IMR-90 (cell line): ENCODE measurements at regions not wholly inside any gene's neighbourhood (a gene's known extent, or its start where the extent isn't known, plus 50 kb on each side); places are given as distances from the start of the nearest gene placed in this dataset.

Source experiments
- ATAC-seq: fragments of 200-7000 bp; cut with Tn5 transposase; 2 replicates; pipeline ENCODE4 v1.9.1; 2020; ENCODE audit warnings: low read depth, mild to moderate bottlenecking, moderate library complexity
- BruUV-seq: library from RNA; stranded (reverse); fragments of 400-500 nt; replicated peaks from 2 replicates; lab custom pipeline; 2021; lab: Mats Ljungman, UMichigan
- CTCF ChIA-PET: fragments of 300-600 bp; formaldehyde crosslinking; extraction: SDS; loops from one replicate; lab custom pipeline; 2021; ENCODE audit warnings: antibody characterized with exemption; lab: Yijun Ruan, JAX
- POLR2A ChIA-PET: fragments of 300-600 bp; sonication (Branson Sonifier 250); formaldehyde crosslinking; loops from one replicate; lab custom pipeline; 2022; ENCODE audit warnings: antibody characterized with exemption; ENCODE audit not compliant: unreplicated experiment; lab: Charles Lee
- DNase-seq: peaks from one replicate; pipeline ENCODE4 v3.0.0; 2013
- H2AFZ ChIP-seq: replicated peaks from 2 replicates; pipeline ENCODE3; 2013; ENCODE audit warnings: low read length, mild to moderate bottlenecking; ENCODE audit not compliant: poor library complexity
- H2AK5ac ChIP-seq: 2 replicates; pipeline ENCODE4 v1.6.1; 2013; ENCODE audit warnings: low read depth, low read length, inconsistent platforms
- H2AK9ac ChIP-seq: replicated peaks from 2 replicates; pipeline ENCODE3; 2013; ENCODE audit warnings: mild to moderate bottlenecking, low read depth, low read length, moderate library complexity; ENCODE audit not compliant: poor library complexity
- H2BK120ac ChIP-seq: 2 replicates; pipeline ENCODE4 v1.6.1; 2013; ENCODE audit warnings: low read depth, low read length, inconsistent platforms
- H2BK15ac ChIP-seq: 3 replicates; pipeline ENCODE4 v1.6.1; 2013; ENCODE audit warnings: low read depth, low read length, inconsistent platforms
- H2BK20ac ChIP-seq: 2 replicates; pipeline ENCODE4 v1.6.1; 2013; ENCODE audit warnings: low read depth, mild to moderate bottlenecking, inconsistent platforms, low read length, moderate library complexity
- H2BK5ac ChIP-seq: 2 replicates; pipeline ENCODE4 v1.6.1; 2013; ENCODE audit warnings: mild to moderate bottlenecking, low read depth, low read length, inconsistent platforms; ENCODE audit not compliant: poor library complexity, severe bottlenecking
- H3K14ac ChIP-seq: replicated peaks from 2 replicates; pipeline ENCODE4 v1.6.1; 2013; ENCODE audit warnings: low read depth, low read length, inconsistent platforms
- H3K18ac ChIP-seq: 2 replicates; pipeline ENCODE4 v1.6.1; 2013; ENCODE audit warnings: low read depth, low read length, control low read depth
- H3K23ac ChIP-seq: 2 replicates; pipeline ENCODE4 v1.6.1; 2013; ENCODE audit warnings: low read depth, low read length, inconsistent platforms
- H3K27ac ChIP-seq: 2 replicates; pipeline ENCODE4 v1.5.1; 2013; ENCODE audit warnings: mild to moderate bottlenecking, control low read depth, low read length; ENCODE audit not compliant: insufficient read depth
- H3K27me3 ChIP-seq: 2 replicates; pipeline ENCODE4 v1.6.1; 2013; ENCODE audit warnings: low read length; ENCODE audit not compliant: control insufficient read depth, insufficient read depth
- H3K36me3 ChIP-seq: 2 replicates; pipeline ENCODE4 v1.6.1; 2013; ENCODE audit warnings: low read length, mixed read lengths; ENCODE audit not compliant: control insufficient read depth, insufficient read depth
- H3K4ac ChIP-seq: 2 replicates; pipeline ENCODE4 v1.6.1; 2013; ENCODE audit warnings: low read depth, low read length, inconsistent platforms
- H3K4me1 ChIP-seq: 2 replicates; pipeline ENCODE4 v1.6.1; 2013; ENCODE audit warnings: low read length, mixed read lengths; ENCODE audit not compliant: control insufficient read depth, insufficient read depth
- H3K4me2 ChIP-seq: 2 replicates; pipeline ENCODE4 v1.6.1; 2013; ENCODE audit warnings: low read depth, mild to moderate bottlenecking, control low read depth, low read length, moderate library complexity
- H3K4me3 ChIP-seq: 2 replicates; pipeline ENCODE4 v1.5.1; 2013; ENCODE audit warnings: low read depth, mild to moderate bottlenecking, control low read depth, low read length, moderate library complexity; ENCODE audit not compliant: insufficient read depth
- H3K56ac ChIP-seq: 2 replicates; pipeline ENCODE4 v1.6.1; 2013; ENCODE audit warnings: low read length, inconsistent platforms; ENCODE audit not compliant: insufficient read depth; ENCODE audit errors: extremely low read depth
- H3K79me1 ChIP-seq, 2 experiments: 2 replicates each; pipeline ENCODE4 v1.6.1; 2013; ENCODE audit warnings: low read length in 2 of 2, inconsistent platforms in 1 of 2, low read depth in 1 of 2
- H3K9ac ChIP-seq: 2 replicates; pipeline ENCODE4 v1.6.1; 2013; ENCODE audit warnings: low read depth, low read length, control low read depth
- H3K9me1 ChIP-seq: 2 replicates; pipeline ENCODE4 v1.6.1; 2013; ENCODE audit warnings: low read length, inconsistent platforms; ENCODE audit not compliant: insufficient read depth
- H3K9me3 ChIP-seq: 2 replicates; pipeline ENCODE4 v1.6.1; 2013; ENCODE audit warnings: low read length; ENCODE audit not compliant: control insufficient read depth, insufficient read depth
- H4K20me1 ChIP-seq: 2 replicates; pipeline ENCODE4 v1.6.1; 2013; ENCODE audit warnings: low read length, inconsistent platforms; ENCODE audit not compliant: insufficient read depth
- H4K5ac ChIP-seq: 2 replicates; pipeline ENCODE4 v1.6.1; 2013; ENCODE audit warnings: mild to moderate bottlenecking, low read depth, low read length, control low read depth
- H4K8ac ChIP-seq, 2 experiments: 2 replicates each; pipeline ENCODE4 v1.6.1; 2013; ENCODE audit warnings: low read depth in 2 of 2, low read length in 2 of 2, control low read depth in 1 of 2, inconsistent platforms in 1 of 2
- H4K91ac ChIP-seq: 2 replicates; pipeline ENCODE4 v1.6.1; 2013; ENCODE audit warnings: low read depth, low read length, inconsistent platforms; ENCODE audit not compliant: insufficient read depth
- BHLHE40 ChIP-seq: fragments of 150-350 bp; IDR thresholded peaks from 2 replicates; pipeline ENCODE4 v1.6.1; 2016; ENCODE audit warnings: mild to moderate bottlenecking, low read depth, low read length
- CEBPB ChIP-seq: IDR thresholded peaks from 2 replicates; pipeline ENCODE4 v1.6.1; 2012; ENCODE audit warnings: low read depth, low read length, improper control_type of control experiment
- CHD1 ChIP-seq: IDR thresholded peaks from 2 replicates; pipeline ENCODE4 v1.6.1; 2012; ENCODE audit warnings: low read depth, low read length, improper control_type of control experiment
- MAFK ChIP-seq: IDR thresholded peaks from 2 replicates; pipeline ENCODE4 v1.6.1; 2012; ENCODE audit warnings: low read depth, low read length, improper control_type of control experiment
- MAZ ChIP-seq: IDR thresholded peaks from 2 replicates; pipeline ENCODE4 v1.6.1; 2012; ENCODE audit warnings: low read depth, mild to moderate bottlenecking, low read length, improper control_type of control experiment, moderate library complexity, borderline replicate concordance
- MXI1 ChIP-seq: IDR thresholded peaks from 2 replicates; pipeline ENCODE4 v1.6.1; 2012; ENCODE audit warnings: low read depth, mild to moderate bottlenecking, low read length, moderate library complexity, borderline replicate concordance
- NFE2L2 ChIP-seq: fragments of 150-350 bp; IDR thresholded peaks from 2 replicates; pipeline ENCODE4 v1.6.1; 2016; ENCODE audit warnings: low read depth, mild to moderate bottlenecking, low read length
- POLR2A ChIP-seq: IDR thresholded peaks from 2 replicates; pipeline ENCODE4 v1.6.1; 2012; ENCODE audit warnings: mild to moderate bottlenecking, low read depth, low read length
- RAD21 ChIP-seq: IDR thresholded peaks from 2 replicates; pipeline ENCODE4 v1.6.1; 2012; ENCODE audit warnings: low read length, improper control_type of control experiment
- RCOR1 ChIP-seq: IDR thresholded peaks from 2 replicates; pipeline ENCODE4 v1.6.1; 2012; ENCODE audit warnings: mild to moderate bottlenecking, low read length, improper control_type of control experiment; ENCODE audit not compliant: insufficient replicate concordance
- RFX5 ChIP-seq: IDR thresholded peaks from 2 replicates; pipeline ENCODE4 v1.8.0; 2012; ENCODE audit warnings: low read depth, mild to moderate bottlenecking, low read length, moderate library complexity
- SMC3 ChIP-seq: fragments of 150-350 bp; IDR thresholded peaks from 2 replicates; pipeline ENCODE4 v1.6.1; 2016; ENCODE audit warnings: low read depth, mild to moderate bottlenecking, antibody characterized with exemption, low read length, moderate library complexity
- USF2 ChIP-seq: fragments of 150-350 bp; IDR thresholded peaks from 2 replicates; pipeline ENCODE4 v1.6.1; 2017; ENCODE audit warnings: mild to moderate bottlenecking, antibody characterized with exemption, low read length, low read depth
- WGBS, 2 experiments: methylation state at CpG; one replicate each; pipeline versions ENCODE4 v1.1.5 to v1.1.7; 2013; ENCODE audit warnings: missing lambda C conversion rate in 2 of 2; ENCODE audit not compliant: insufficient read length in 1 of 2; ENCODE audit errors: extremely low coverage in 2 of 2; 5-methylcytosine and 5-hydroxymethylcytosine counted together
- dilution Hi-C: fragments of 300-500 bp; cut with HindIII; formaldehyde crosslinking; loops from one replicate; pipeline ENCODE4 v1.14.3; 2018; ENCODE audit warnings: low sequenced_read_pairs; ENCODE audit not compliant: unreplicated experiment
- in situ Hi-C: fragments of 300-500 bp; cut with MboI; formaldehyde crosslinking; loops from 3 replicates; pipeline ENCODE4 v1.14.3; 2019; ENCODE audit warnings: low sequenced_read_pairs, inconsistent platforms, mixed read lengths
- intact Hi-C: fragments of 100-400 bp; cut with micrococcal nuclease; formaldehyde crosslinking; loops from 2 replicates; pipeline ENCODE4 v1.10.0; 2022
- TF ChIP-seq, protein P1 (sequence below): conservative IDR thresholded peaks from 2 replicates; pipeline ENCODE4 v1.5.1; 2012; ENCODE audit warnings: mild to moderate bottlenecking, low read depth, low read length, improper control_type of control experiment

DNA sequence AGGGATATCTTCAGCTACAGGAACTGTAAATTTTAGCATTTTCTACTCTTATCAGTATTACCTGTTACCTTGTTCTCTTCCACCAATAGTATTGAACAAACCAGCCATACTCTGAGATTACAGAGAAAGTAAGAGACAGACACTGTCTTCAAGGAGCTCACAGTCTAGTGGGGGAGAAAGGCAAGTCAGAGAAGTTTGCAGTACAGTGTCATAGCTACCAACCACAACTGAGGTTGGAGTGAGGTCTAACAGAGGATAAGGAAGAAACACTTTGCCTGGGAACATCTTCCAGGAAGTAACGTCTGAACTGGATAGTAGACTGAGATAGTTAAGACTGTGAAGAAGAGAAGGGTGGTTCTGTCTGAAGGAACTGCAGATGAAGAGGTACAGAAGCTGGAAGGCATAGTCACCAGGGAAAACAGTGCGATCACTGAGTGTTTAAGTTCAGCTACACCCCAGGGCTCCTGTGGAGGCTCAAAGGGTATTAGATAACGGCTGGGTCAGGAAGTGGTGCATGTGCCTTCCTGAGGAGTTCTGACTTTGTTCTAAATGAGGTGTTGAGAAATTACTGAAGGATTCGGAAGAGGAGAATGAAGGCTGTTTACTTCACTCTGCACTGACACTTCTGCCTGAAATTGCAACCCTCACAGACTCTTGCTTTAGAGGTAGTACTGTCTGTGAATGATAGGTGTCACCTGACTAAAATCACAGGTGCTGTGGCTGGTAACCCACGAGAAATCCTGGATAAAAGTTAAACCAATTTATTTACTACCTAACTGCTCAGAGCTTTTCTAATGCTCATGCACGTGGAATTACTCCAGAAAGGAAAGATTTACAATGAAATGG lies 841.6 kb downstream of the MAT2B start (continued):
- TF ChIP-seq MAZ (no peak), MXI1 (no peak)

DNA sequence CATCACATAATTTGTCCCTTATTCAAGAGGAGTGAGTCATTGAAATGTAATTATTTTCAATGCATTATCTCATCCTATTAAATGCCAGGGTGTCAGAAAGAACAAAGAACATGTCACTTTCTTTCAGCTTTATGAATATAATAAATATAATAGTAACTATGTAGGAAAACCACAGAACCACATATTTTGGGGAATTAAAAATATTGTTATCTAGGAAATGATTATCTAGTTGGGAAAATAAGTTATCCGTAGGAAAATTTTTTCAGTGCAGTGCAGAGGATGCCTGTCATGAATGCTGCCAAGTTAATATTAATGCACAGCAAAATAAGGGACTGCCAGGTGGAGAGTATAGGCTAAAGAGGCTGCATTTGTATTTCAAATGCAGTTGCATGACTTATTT lies 844.8 kb downstream of the MAT2B start:
- ChIA-PET CTCF (no interaction called here), POLR2A (no interaction called here)
- H3K27ac ChIP-seq: no peak overlapping the region
- H3K36me3 ChIP-seq: no peaks in the 10 kb centered on the region
- no peak overlapping the region for H2BK5ac ChIP-seq
- no peak overlapping the region for H3K14ac ChIP-seq
- no peak overlapping the region for H3K4me3 ChIP-seq
- H2BK20ac ChIP-seq: no peak overlapping the region
- dilution Hi-C loops (no loop called here), in situ Hi-C loops (no loop called here), intact Hi-C loops (loop anchor here (10.0 kb wide), 1 partner anchor 295 kb away; no protein-coding TSS in a partner anchor)
- BruUV-seq: no TSS peak
- 63% methylated on average over 1 of the region's 1 CpG; no CpG with 5 or more reads in 1 of the 2 experiments for WGBS, 2 experiments
- no peaks in the 10 kb centered on the region for H4K20me1 ChIP-seq
- no peak overlapping the region for H4K91ac ChIP-seq
- no peak overlapping the region for H2AK9ac ChIP-seq
- DNase-seq (no peak), ATAC-seq (no peak)
- no peak overlapping the region for H3K23ac ChIP-seq
- no peak overlapping the region for H3K4me2 ChIP-seq
- no peak overlapping the region for H3K56ac ChIP-seq
- no peak overlapping the region for H2AFZ ChIP-seq
- H3K27me3 ChIP-seq: no peaks in the 10 kb centered on the region
- H4K5ac ChIP-seq: no peak overlapping the region
- H3K4ac ChIP-seq: no peak overlapping the region
- no peak overlapping the region for H2BK120ac ChIP-seq
- H4K8ac ChIP-seq: no peak overlapping the region
- H3K4me1 ChIP-seq: peaks cover 2% of the 10 kb centered on the region
- no peak overlapping the region for H2AK5ac ChIP-seq
- no peaks in the 10 kb centered on the region for H3K9me3 ChIP-seq
- H2BK15ac ChIP-seq: no peak overlapping the region
- no peak overlapping the region for H3K9ac ChIP-seq
- H3K18ac ChIP-seq: no peak overlapping the region
- H3K79me1 ChIP-seq: no peaks in the 10 kb centered on the region
- no peaks in the 10 kb centered on the region; the same call in 1 of the 2 replicates for H3K9me1 ChIP-seq
- TF ChIP-seq MXI1 (no peak), RFX5 (no peak), MAZ (no peak), USF2 (no peak), MAFK (no peak), CEBPB (no peak), POLR2A (no peak), RAD21 (no peak), BHLHE40 (no peak), CHD1 (no peak), RCOR1 (no peak), NFE2L2 (no peak), SMC3 (no peak)
- TF ChIP-seq, protein P1, sequence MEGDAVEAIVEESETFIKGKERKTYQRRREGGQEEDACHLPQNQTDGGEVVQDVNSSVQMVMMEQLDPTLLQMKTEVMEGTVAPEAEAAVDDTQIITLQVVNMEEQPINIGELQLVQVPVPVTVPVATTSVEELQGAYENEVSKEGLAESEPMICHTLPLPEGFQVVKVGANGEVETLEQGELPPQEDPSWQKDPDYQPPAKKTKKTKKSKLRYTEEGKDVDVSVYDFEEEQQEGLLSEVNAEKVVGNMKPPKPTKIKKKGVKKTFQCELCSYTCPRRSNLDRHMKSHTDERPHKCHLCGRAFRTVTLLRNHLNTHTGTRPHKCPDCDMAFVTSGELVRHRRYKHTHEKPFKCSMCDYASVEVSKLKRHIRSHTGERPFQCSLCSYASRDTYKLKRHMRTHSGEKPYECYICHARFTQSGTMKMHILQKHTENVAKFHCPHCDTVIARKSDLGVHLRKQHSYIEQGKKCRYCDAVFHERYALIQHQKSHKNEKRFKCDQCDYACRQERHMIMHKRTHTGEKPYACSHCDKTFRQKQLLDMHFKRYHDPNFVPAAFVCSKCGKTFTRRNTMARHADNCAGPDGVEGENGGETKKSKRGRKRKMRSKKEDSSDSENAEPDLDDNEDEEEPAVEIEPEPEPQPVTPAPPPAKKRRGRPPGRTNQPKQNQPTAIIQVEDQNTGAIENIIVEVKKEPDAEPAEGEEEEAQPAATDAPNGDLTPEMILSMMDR: no peak
